GM23338 (cell line): ENCODE measurements at regions not wholly inside any gene's neighbourhood (a gene's known extent, or its start where the extent isn't known, plus 50 kb on each side); places are given as distances from the start of the nearest gene placed in this dataset.

ENCODE experiments used
- ATAC-seq: fragments of 200-7000 bp; cut with Tn5 transposase; 3 replicates; pipeline ENCODE4 v1.9.1; 2020
- DNase-seq: peaks from one replicate; pipeline ENCODE4 v3.0.0-alpha.2; 2015; ENCODE audit warnings: low spot score
- H2AFZ ChIP-seq: fragments of 200-600 bp; sonication (generic); 2 replicates; pipeline ENCODE4 v1.8.0; 2016; ENCODE audit warnings: antibody characterized with exemption, mild to moderate bottlenecking, moderate library complexity
- H3F3A ChIP-seq: fragments of 200-600 bp; sonication (generic); replicated peaks from 2 replicates; pipeline ENCODE4 v1.8.0; 2017; ENCODE audit warnings: antibody characterized with exemption, mixed run types, low read depth
- H3K27ac ChIP-seq: fragments of 200-600 bp; sonication (generic); 2 replicates; pipeline ENCODE4 v1.6.1; 2016; ENCODE audit warnings: low read depth
- H3K27me3 ChIP-seq: fragments of 200-600 bp; sonication (generic); 2 replicates; pipeline ENCODE4 v1.8.0; 2016; ENCODE audit warnings: mild to moderate bottlenecking, mixed run types, moderate library complexity; ENCODE audit not compliant: insufficient read depth
- H3K36me3 ChIP-seq: fragments of 200-600 bp; sonication (generic); 2 replicates; pipeline ENCODE4 v1.8.0; 2016; ENCODE audit warnings: mild to moderate bottlenecking; ENCODE audit not compliant: insufficient read depth
- H3K4me1 ChIP-seq: fragments of 200-600 bp; sonication (generic); 2 replicates; pipeline ENCODE4 v1.8.0; 2016; ENCODE audit warnings: mild to moderate bottlenecking, moderate library complexity; ENCODE audit not compliant: insufficient read depth
- H3K4me2 ChIP-seq: fragments of 200-600 bp; sonication (generic); 2 replicates; pipeline ENCODE4 v1.7.1; 2017; ENCODE audit warnings: mixed run types
- H3K4me3 ChIP-seq: fragments of 200-600 bp; sonication (generic); 2 replicates; pipeline ENCODE4 v1.6.1; 2016; ENCODE audit warnings: mixed run types
- H3K79me2 ChIP-seq: fragments of 200-600 bp; sonication (generic); replicated peaks from 2 replicates; pipeline ENCODE4 v1.8.0; 2017; ENCODE audit warnings: mild to moderate bottlenecking; ENCODE audit not compliant: insufficient read depth
- H3K9me2 ChIP-seq: fragments of 200-600 bp; sonication (generic); 2 replicates; pipeline ENCODE4 v1.8.0; 2017; ENCODE audit not compliant: insufficient read depth
- H4K20me1 ChIP-seq: fragments of 200-600 bp; sonication (generic); replicated peaks from 2 replicates; pipeline ENCODE4 v1.8.0; 2017; ENCODE audit warnings: mild to moderate bottlenecking; ENCODE audit not compliant: insufficient read depth
- H3K27ac Mint-ChIP-seq: 2 replicates; pipeline ENCODE4 v1.8.0; 2020; ENCODE audit warnings: inconsistent platforms, mild to moderate bottlenecking, moderate library complexity, mixed read lengths
- H3K27me3 Mint-ChIP-seq: 3 replicates; pipeline ENCODE4 v1.8.0; 2022; ENCODE audit warnings: low read depth, mild to moderate bottlenecking, moderate library complexity, mixed read lengths, inconsistent platforms; ENCODE audit not compliant: insufficient read depth, poor library complexity
- H3K36me3 Mint-ChIP-seq: 3 replicates; pipeline ENCODE4 v1.8.0; 2021; ENCODE audit warnings: low read depth, mild to moderate bottlenecking, inconsistent platforms, moderate library complexity, mixed read lengths
- H3K4me1 Mint-ChIP-seq: 3 replicates; pipeline ENCODE4 v1.8.0; 2020; ENCODE audit warnings: mild to moderate bottlenecking, inconsistent platforms, mixed read lengths
- H3K4me3 Mint-ChIP-seq: 3 replicates; pipeline ENCODE4 v1.8.0; 2021; ENCODE audit warnings: moderate library complexity, mild to moderate bottlenecking, inconsistent platforms, mixed read lengths
- H3K9me3 Mint-ChIP-seq: 3 replicates; pipeline ENCODE4 v1.8.0; 2020; ENCODE audit warnings: moderate library complexity, mild to moderate bottlenecking, inconsistent platforms, mixed read lengths
- CREB1 ChIP-seq: fragments of 250-450 bp; sonication (Bioruptor Pico); IDR thresholded peaks from 2 replicates; pipeline ENCODE4 v1.5.0; 2020; ENCODE audit warnings: low read depth, mild to moderate bottlenecking, moderate library complexity
- ETS1 ChIP-seq: IDR thresholded peaks from 2 replicates; pipeline ENCODE4 v1.6.1; 2016; ENCODE audit warnings: antibody characterized with exemption
- EZH2 ChIP-seq: fragments of 200-600 bp; sonication (generic); IDR thresholded peaks from one replicate; pipeline ENCODE4 v1.8.0; 2017; ENCODE audit warnings: antibody characterized with exemption, mild to moderate bottlenecking, low read depth; ENCODE audit not compliant: unreplicated experiment
- JUNB ChIP-seq: IDR thresholded peaks from one replicate; pipeline ENCODE4 v1.6.1; 2016; ENCODE audit warnings: antibody characterized with exemption; ENCODE audit not compliant: unreplicated experiment
- NANOG ChIP-seq: IDR thresholded peaks from 2 replicates; pipeline ENCODE4 v1.6.1; 2016; ENCODE audit warnings: antibody characterized with exemption, borderline replicate concordance
- POLR2AphosphoS5 ChIP-seq: IDR thresholded peaks from 2 replicates; pipeline ENCODE4 v1.6.1; 2016; ENCODE audit warnings: antibody characterized with exemption, low read depth
- REST ChIP-seq: IDR thresholded peaks from one replicate; pipeline ENCODE4 v1.6.1; 2018; ENCODE audit warnings: antibody characterized with exemption; ENCODE audit not compliant: unreplicated experiment
- STAT1 ChIP-seq: IDR thresholded peaks from one replicate; pipeline ENCODE4 v1.6.1; 2016; ENCODE audit warnings: antibody characterized with exemption; ENCODE audit not compliant: unreplicated experiment
- ZNF114 ChIP-seq: fragments of 250-450 bp; sonication (Bioruptor Pico); IDR thresholded peaks from 2 replicates; pipeline ENCODE4 v1.5.0; 2020; ENCODE audit warnings: mild to moderate bottlenecking, moderate library complexity
- ZNF331 ChIP-seq: fragments of 250-450 bp; sonication (Bioruptor Pico); IDR thresholded peaks from 2 replicates; pipeline ENCODE4 v1.5.0; 2020; ENCODE audit warnings: low read depth, mild to moderate bottlenecking, moderate library complexity

- TF ChIP-seq REST (no peak), STAT1 (no peak), EZH2 (no peak), JUNB (no peak), ZNF331 (no peak), ETS1 (no peak), NANOG (no peak), POLR2AphosphoS5 (no peak), CREB1 (CRISPR knock-in tag) (no peak)
Observed at GRCh38 chr10:131728286-131729228, 172.3 kb upstream of the PPP2R2D start (continued).

DNA sequence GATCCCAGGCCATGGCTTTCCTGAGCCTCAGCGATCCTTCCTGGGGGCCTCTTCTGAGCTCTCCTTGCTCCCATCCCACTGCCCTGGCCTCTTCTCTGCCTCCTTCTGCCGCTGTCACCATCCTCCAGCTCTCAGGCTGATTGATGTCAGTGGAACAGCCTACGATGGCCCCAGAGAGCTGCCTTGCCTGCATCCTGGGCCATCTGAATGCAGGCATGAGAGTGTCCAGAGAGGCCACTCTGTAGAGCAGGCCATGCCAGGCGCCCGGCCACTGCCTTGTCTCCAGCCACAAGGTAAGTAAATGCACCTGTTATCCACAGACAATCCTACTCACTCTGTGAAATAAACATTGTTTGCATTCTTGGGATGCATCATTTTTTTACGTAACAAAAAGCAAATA lies 171.4 kb upstream of the PPP2R2D start:
- H3K4me3 ChIP-seq: no peak overlapping the region
- H3K27ac Mint-ChIP-seq: no peak overlapping the region
- TF ChIP-seq CREB1 (CRISPR knock-in tag) (no peak), ZNF114 (no peak), JUNB (no peak), REST (no peak), EZH2 (no peak), NANOG (no peak), STAT1 (no peak), ETS1 (no peak), POLR2AphosphoS5 (no peak)

More for the DNA sequence above, 171.4 kb upstream of the PPP2R2D start:
- Mint-ChIP-seq H3K4me3 (no peak overlapping the region), H3K27me3 (peaks cover 14% of the 10 kb centered on the region), H3K4me1 (peaks cover 35% of the 10 kb centered on the region), H3K36me3 (peaks cover 5% of the 10 kb centered on the region), H3K9me3 (peaks cover 16% of the 10 kb centered on the region)
- H3K36me3 ChIP-seq: no peaks in the 10 kb centered on the region
- H3K9me2 ChIP-seq: peaks cover 3% of the 10 kb centered on the region; the same call in 1 of the 2 replicates
- no peaks in the 10 kb centered on the region for H3K27me3 ChIP-seq
- H3K79me2 ChIP-seq: no peaks in the 10 kb centered on the region
- peaks cover 11% of the 10 kb centered on the region for H3K4me1 ChIP-seq
- 0 out of 2 replicates have a peak overlapping the region, but pooled peaks have one; percentile 46 for H3K4me2 ChIP-seq
- no peak overlapping the region for H3K27ac ChIP-seq
- no peak for DNase-seq
- H4K20me1 ChIP-seq: no peaks in the 10 kb centered on the region
- ATAC-seq: no peak
- 0 out of 2 replicates have a peak, but pooled peaks cover 3% of the 10 kb centered on the region for H3F3A ChIP-seq
- no peak overlapping the region; the same call in 1 of the 2 replicates for H2AFZ ChIP-seq
